Activated T-cell treated with anti-CD3 and anti-CD28 coated beads, Interleukin-2, amount 50 U/mL, for 72 hours (primary cell): ENCODE measurements at regions not wholly inside any gene's neighbourhood (a gene's known extent, or its start where the extent isn't known, plus 50 kb on each side); places are given as distances from the start of the nearest gene placed in this dataset.
"Not testable (repeated sequence)": the region's sequence is repeated elsewhere in the genome, so short reads cannot be mapped to it uniquely, and the experiment has no call there.

ENCODE experiments used
- ATAC-seq, 2 donors: fragments of 150-1000 bp; cut with Tn5 transposase; replicated peaks in 1 of 2; 2 replicates each; pipeline ENCODE4 v1.10.0; 2021; ENCODE audit warnings: moderate library complexity in 2 of 2, mild to moderate bottlenecking in 1 of 2
- DNase-seq, 2 donors: peaks; one replicate each; pipeline ENCODE4 v3.0.0; 2021 to 2022; ENCODE audit warnings: mixed read lengths in 1 of 2
- H3K27ac Mint-ChIP-seq: one replicate; pipeline ENCODE4 v1.8.0; 2022; ENCODE audit warnings: mild to moderate bottlenecking, moderate library complexity, mixed read lengths
- H3K27me3 Mint-ChIP-seq: one replicate; pipeline ENCODE4 v1.8.0; 2022; ENCODE audit warnings: low read depth, mixed read lengths
- H3K36me3 Mint-ChIP-seq, 2 donors: one replicate each; pipeline ENCODE4 v1.8.0; 2022; ENCODE audit warnings: mixed read lengths in 2 of 2, mild to moderate bottlenecking in 1 of 2; ENCODE audit not compliant: insufficient read depth in 2 of 2
- H3K4me1 Mint-ChIP-seq: one replicate; pipeline ENCODE4 v1.8.0; 2022; ENCODE audit warnings: low read depth, mixed read lengths
- H3K4me3 Mint-ChIP-seq, 2 donors: one replicate each; pipeline ENCODE4 v1.8.0; 2022; ENCODE audit warnings: mild to moderate bottlenecking in 2 of 2, mixed read lengths in 2 of 2, moderate library complexity in 2 of 2
- H3K9me3 Mint-ChIP-seq, 2 donors: one replicate each; pipeline ENCODE4 v1.8.0; 2022; ENCODE audit warnings: mixed read lengths in 2 of 2

GRCh38 chr3:6266135-6266534 is 594.8 kb upstream of the GRM7 start:
- Mint-ChIP-seq H3K36me3 (no peaks in the 10 kb centered on the region), H3K4me1 (no peaks in the 10 kb centered on the region), H3K27me3 (no peaks in the 10 kb centered on the region), H3K4me3 (no peak overlapping the region), H3K9me3 (peaks cover 4 to 11% of the 10 kb centered on the region in 2 donors), H3K27ac (no peak overlapping the region)
- no peak for DNase-seq
- ATAC-seq, result no peak

GRCh38 chr3:6273878-6274277 is 587.0 kb upstream of the GRM7 start:
- Mint-ChIP-seq H3K9me3 (peaks cover 6 to 13% of the 10 kb centered on the region in 2 donors), H3K27me3 (no peaks in the 10 kb centered on the region), H3K4me1 (no peaks in the 10 kb centered on the region), H3K36me3 (peaks cover 0 to 3% of the 10 kb centered on the region in 2 donors), H3K27ac (no peak overlapping the region), H3K4me3 (no peak overlapping the region)
- no peak for DNase-seq
- no peak for ATAC-seq

- Mint-ChIP-seq H3K4me3 (no peak overlapping the region), H3K27me3 (no peaks in the 10 kb centered on the region), H3K27ac (no peak overlapping the region), H3K36me3 (peaks cover 0 to 3% of the 10 kb centered on the region in 2 donors), H3K9me3 (peaks cover 5 to 8% of the 10 kb centered on the region in 2 donors), H3K4me1 (no peaks in the 10 kb centered on the region)
- no peak for ATAC-seq
- DNase-seq, result no peak
These were observed 579.3 kb upstream of the GRM7 start for GRCh38 chr3:6281662-6282061.

GRCh38 chr3:6282918-6283317 is 578.0 kb upstream of the GRM7 start:
- Mint-ChIP-seq H3K4me3 (no peak overlapping the region), H3K27me3 (no peaks in the 10 kb centered on the region), H3K4me1 (no peaks in the 10 kb centered on the region), H3K9me3 (peaks cover 8% of the 10 kb centered on the region in 2 donors), H3K27ac (no peak overlapping the region), H3K36me3 (no peaks in the 10 kb centered on the region)
- no peak for ATAC-seq
- no peak for DNase-seq

- H3K27ac Mint-ChIP-seq, result no peak overlapping the region
- peaks cover 7 to 8% of the 10 kb centered on the region in 2 donors for H3K9me3 Mint-ChIP-seq
- no peak overlapping the region for H3K4me3 Mint-ChIP-seq
- H3K27me3 Mint-ChIP-seq, result no peaks in the 10 kb centered on the region
- no peak for DNase-seq
- H3K4me1 Mint-ChIP-seq, result no peaks in the 10 kb centered on the region
- H3K36me3 Mint-ChIP-seq, result no peaks in the 10 kb centered on the region
- ATAC-seq, result no peak
These were observed 573.6 kb upstream of the GRM7 start for GRCh38 chr3:6287088-6287875.

GRCh38 chr3:6301626-6302025 is 559.3 kb upstream of the GRM7 start:
- H3K9me3 Mint-ChIP-seq, result peaks cover 6 to 7% of the 10 kb centered on the region in 2 donors
- ATAC-seq (no peak), DNase-seq (no peak)
- no peak overlapping the region for H3K27ac Mint-ChIP-seq
- no peaks in the 10 kb centered on the region for H3K27me3 Mint-ChIP-seq
- H3K4me1 Mint-ChIP-seq, result no peaks in the 10 kb centered on the region
- no peak overlapping the region for H3K4me3 Mint-ChIP-seq
- H3K36me3 Mint-ChIP-seq, result no peaks in the 10 kb centered on the region

GRCh38 chr3:6315906-6316305 is 545.0 kb upstream of the GRM7 start:
- no peak for DNase-seq
- no peak overlapping the region for H3K27ac Mint-ChIP-seq
- no peaks in the 10 kb centered on the region for H3K36me3 Mint-ChIP-seq
- H3K4me1 Mint-ChIP-seq, result no peaks in the 10 kb centered on the region
- ATAC-seq, result no peak
- no peaks in the 10 kb centered on the region for H3K27me3 Mint-ChIP-seq
- no peak overlapping the region for H3K4me3 Mint-ChIP-seq
- H3K9me3 Mint-ChIP-seq, result peaks cover 4 to 6% of the 10 kb centered on the region in 2 donors

GRCh38 chr3:6321999-6322398 is 538.9 kb upstream of the GRM7 start:
- Mint-ChIP-seq H3K27me3 (no peaks in the 10 kb centered on the region), H3K27ac (no peak overlapping the region), H3K36me3 (no peaks in the 10 kb centered on the region), H3K4me1 (no peaks in the 10 kb centered on the region), H3K9me3 (no peaks in the 10 kb centered on the region), H3K4me3 (no peak overlapping the region)
- DNase-seq (no peak), ATAC-seq (no peak)

- Mint-ChIP-seq H3K36me3 (no peaks in the 10 kb centered on the region), H3K9me3 (peaks cover 0 to 1% of the 10 kb centered on the region in 2 donors), H3K4me1 (no peaks in the 10 kb centered on the region), H3K4me3 (no peak overlapping the region), H3K27me3 (no peaks in the 10 kb centered on the region), H3K27ac (no peak overlapping the region)
- DNase-seq (no peak), ATAC-seq (no peak)
These were observed 534.1 kb upstream of the GRM7 start for GRCh38 chr3:6326771-6327170.

- H3K27ac Mint-ChIP-seq, DNase-seq, H3K36me3 Mint-ChIP-seq, ATAC-seq, H3K27me3 Mint-ChIP-seq, H3K9me3 Mint-ChIP-seq, H3K4me1 Mint-ChIP-seq, H3K4me3 Mint-ChIP-seq: not testable (repeated sequence)
These were observed 520.0 kb upstream of the GRM7 start for GRCh38 chr3:6340980-6341325.

- H3K9me3 Mint-ChIP-seq, result peaks cover 4 to 6% of the 10 kb centered on the region in 2 donors
- DNase-seq (no peak), ATAC-seq (no peak)
- no peaks in the 10 kb centered on the region for H3K36me3 Mint-ChIP-seq
- H3K27me3 Mint-ChIP-seq, result no peaks in the 10 kb centered on the region
- H3K4me3 Mint-ChIP-seq, result no peak overlapping the region
- no peak overlapping the region for H3K27ac Mint-ChIP-seq
- no peaks in the 10 kb centered on the region for H3K4me1 Mint-ChIP-seq
These were observed 509.2 kb upstream of the GRM7 start for GRCh38 chr3:6351752-6352151.

- DNase-seq (no peak), ATAC-seq (no peak)
- no peaks in the 10 kb centered on the region for H3K36me3 Mint-ChIP-seq
- peaks cover 3 to 8% of the 10 kb centered on the region in 2 donors for H3K9me3 Mint-ChIP-seq
- no peaks in the 10 kb centered on the region for H3K4me1 Mint-ChIP-seq
- no peak overlapping the region for H3K27ac Mint-ChIP-seq
- H3K4me3 Mint-ChIP-seq, result no peak overlapping the region
- H3K27me3 Mint-ChIP-seq, result no peaks in the 10 kb centered on the region
These were observed 506.3 kb upstream of the GRM7 start for GRCh38 chr3:6354653-6355052.

GRCh38 chr3:6362406-6362805 is 498.5 kb upstream of the GRM7 start:
- H3K9me3 Mint-ChIP-seq, result peaks cover 7 to 9% of the 10 kb centered on the region in 2 donors
- no peak for DNase-seq
- no peak overlapping the region for H3K27ac Mint-ChIP-seq
- H3K36me3 Mint-ChIP-seq, result no peaks in the 10 kb centered on the region
- no peaks in the 10 kb centered on the region for H3K27me3 Mint-ChIP-seq
- H3K4me3 Mint-ChIP-seq, result no peak overlapping the region
- ATAC-seq, result no peak
- no peaks in the 10 kb centered on the region for H3K4me1 Mint-ChIP-seq

- Mint-ChIP-seq H3K36me3 (no peaks in the 10 kb centered on the region), H3K27me3 (no peaks in the 10 kb centered on the region), H3K27ac (no peak overlapping the region), H3K4me1 (no peaks in the 10 kb centered on the region), H3K9me3 (peaks cover 9 to 13% of the 10 kb centered on the region in 2 donors), H3K4me3 (no peak overlapping the region)
- DNase-seq (no peak), ATAC-seq (no peak)
These were observed 493.7 kb upstream of the GRM7 start for GRCh38 chr3:6367171-6367570.
